Osteocyte (in vitro differentiated cells): ENCODE measurements at regions not wholly inside any gene's neighbourhood (a gene's known extent, or its start where the extent isn't known, plus 50 kb on each side); places are given as distances from the start of the nearest gene placed in this dataset.

Experiments
- DNase-seq: peaks from one replicate; pipeline ENCODE4 v3.0.0; 2021; ENCODE audit warnings: mixed read lengths; ENCODE audit not compliant: unreplicated experiment; ENCODE audit errors: extremely low spot score
- H3K27ac Mint-ChIP-seq: one replicate; pipeline ENCODE4 v1.8.0; 2021; ENCODE audit warnings: mild to moderate bottlenecking, mixed read lengths; ENCODE audit not compliant: unreplicated experiment
- H3K27me3 Mint-ChIP-seq: one replicate; pipeline ENCODE4 v1.8.0; 2021; ENCODE audit warnings: mixed read lengths; ENCODE audit not compliant: unreplicated experiment
- H3K36me3 Mint-ChIP-seq: one replicate; pipeline ENCODE4 v1.8.0; 2021; ENCODE audit warnings: mixed read lengths; ENCODE audit not compliant: unreplicated experiment
- H3K4me1 Mint-ChIP-seq: one replicate; pipeline ENCODE4 v1.8.0; 2021; ENCODE audit warnings: mixed read lengths; ENCODE audit not compliant: unreplicated experiment
- H3K4me3 Mint-ChIP-seq: one replicate; pipeline ENCODE4 v1.8.0; 2021; ENCODE audit warnings: mild to moderate bottlenecking, moderate library complexity, mixed read lengths; ENCODE audit not compliant: unreplicated experiment
- H3K9me3 Mint-ChIP-seq: one replicate; pipeline ENCODE4 v1.8.0; 2021; ENCODE audit warnings: mixed read lengths; ENCODE audit not compliant: unreplicated experiment
- TF ChIP-seq, protein P1 (sequence below): fragments of 200-600 bp; sonication (generic); IDR thresholded peaks from 2 replicates; pipeline ENCODE4 v1.5.0; 2021; ENCODE audit warnings: antibody characterized with exemption, mild to moderate bottlenecking, moderate library complexity

DNA sequence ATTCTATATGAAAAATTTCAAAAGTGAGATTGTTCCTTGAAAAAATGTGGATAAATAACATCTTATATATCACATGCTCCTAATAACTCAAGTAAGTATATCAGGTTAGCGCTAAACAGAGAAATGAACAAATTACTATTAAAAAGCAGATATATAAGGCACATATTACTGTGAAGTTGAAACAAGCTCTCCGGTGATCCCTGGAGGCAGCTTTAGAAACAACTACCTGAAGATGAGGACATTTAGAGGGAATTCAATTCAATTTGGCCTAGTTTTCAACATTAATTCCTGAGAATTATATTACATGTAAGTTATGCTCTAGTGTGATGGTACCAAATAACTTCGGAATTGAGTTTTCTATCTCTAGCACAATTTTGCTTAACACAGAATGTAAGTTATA is 1373.6 kb upstream of the SPRY2 start:
- H3K36me3 Mint-ChIP-seq: no peaks in the 10 kb centered on the region
- H3K9me3 Mint-ChIP-seq: peaks cover 5% of the 10 kb centered on the region
- no peaks in the 10 kb centered on the region for H3K4me1 Mint-ChIP-seq
- TF ChIP-seq, protein P1, sequence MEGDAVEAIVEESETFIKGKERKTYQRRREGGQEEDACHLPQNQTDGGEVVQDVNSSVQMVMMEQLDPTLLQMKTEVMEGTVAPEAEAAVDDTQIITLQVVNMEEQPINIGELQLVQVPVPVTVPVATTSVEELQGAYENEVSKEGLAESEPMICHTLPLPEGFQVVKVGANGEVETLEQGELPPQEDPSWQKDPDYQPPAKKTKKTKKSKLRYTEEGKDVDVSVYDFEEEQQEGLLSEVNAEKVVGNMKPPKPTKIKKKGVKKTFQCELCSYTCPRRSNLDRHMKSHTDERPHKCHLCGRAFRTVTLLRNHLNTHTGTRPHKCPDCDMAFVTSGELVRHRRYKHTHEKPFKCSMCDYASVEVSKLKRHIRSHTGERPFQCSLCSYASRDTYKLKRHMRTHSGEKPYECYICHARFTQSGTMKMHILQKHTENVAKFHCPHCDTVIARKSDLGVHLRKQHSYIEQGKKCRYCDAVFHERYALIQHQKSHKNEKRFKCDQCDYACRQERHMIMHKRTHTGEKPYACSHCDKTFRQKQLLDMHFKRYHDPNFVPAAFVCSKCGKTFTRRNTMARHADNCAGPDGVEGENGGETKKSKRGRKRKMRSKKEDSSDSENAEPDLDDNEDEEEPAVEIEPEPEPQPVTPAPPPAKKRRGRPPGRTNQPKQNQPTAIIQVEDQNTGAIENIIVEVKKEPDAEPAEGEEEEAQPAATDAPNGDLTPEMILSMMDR: no peak
- DNase-seq: no peak
- H3K27ac Mint-ChIP-seq: no peak overlapping the region
- no peak overlapping the region for H3K4me3 Mint-ChIP-seq
- peaks cover 3% of the 10 kb centered on the region for H3K27me3 Mint-ChIP-seq

DNA sequence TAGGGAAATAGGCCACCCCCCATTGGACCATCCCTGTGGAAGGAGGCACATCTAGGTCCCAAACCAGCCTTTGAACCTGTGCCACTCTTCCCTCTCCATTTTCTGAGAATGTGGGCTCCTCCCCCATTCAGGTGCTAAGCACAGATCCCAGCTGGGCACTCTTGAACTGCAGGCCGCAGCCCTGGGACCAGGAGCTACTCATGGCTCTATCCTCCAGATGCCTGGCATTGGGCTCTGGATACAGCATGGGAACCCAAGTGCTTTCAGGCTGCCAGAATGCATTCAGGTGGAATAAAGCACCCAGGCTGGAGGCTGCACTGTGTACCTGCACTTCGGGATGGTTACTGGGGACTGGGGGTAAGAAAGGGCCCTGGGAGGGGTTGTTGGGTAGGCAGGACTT is 1372.3 kb upstream of the SPRY2 start:
- TF ChIP-seq, protein P1: no peak
- no peak overlapping the region for H3K4me3 Mint-ChIP-seq
- peaks cover 3% of the 10 kb centered on the region for H3K27me3 Mint-ChIP-seq
- no peaks in the 10 kb centered on the region for H3K4me1 Mint-ChIP-seq
- peaks cover 5% of the 10 kb centered on the region for H3K9me3 Mint-ChIP-seq
- DNase-seq: no peak
- H3K36me3 Mint-ChIP-seq: no peaks in the 10 kb centered on the region
- H3K27ac Mint-ChIP-seq: no peak overlapping the region

- Mint-ChIP-seq H3K4me1 (no peaks in the 10 kb centered on the region), H3K4me3 (no peak overlapping the region), H3K36me3 (no peaks in the 10 kb centered on the region), H3K27ac (no peak overlapping the region), H3K27me3 (no peaks in the 10 kb centered on the region), H3K9me3 (no peaks in the 10 kb centered on the region)
- TF ChIP-seq, protein P1: no peak
- no peak for DNase-seq
Observed at GRCh38 chr13:81697826-81698225, 1356.9 kb upstream of the SPRY2 start.

DNA sequence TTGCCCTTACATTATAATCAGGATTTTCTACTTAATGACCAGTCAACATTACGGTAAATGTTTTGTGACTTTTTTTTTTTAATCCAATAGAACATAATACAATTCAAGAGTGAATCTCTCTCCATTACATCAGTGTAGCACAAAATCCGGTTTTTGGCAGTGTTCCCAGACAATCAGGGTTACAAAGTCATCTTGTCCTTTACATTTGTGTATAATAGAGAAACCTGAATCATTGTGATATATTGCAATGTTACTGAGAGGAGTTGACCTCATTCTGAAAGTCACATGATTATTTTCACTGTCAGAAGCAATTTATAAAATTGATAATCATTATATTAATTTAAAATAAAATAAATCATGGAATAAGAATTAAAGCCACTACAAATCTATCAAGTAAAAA is 1346.0 kb upstream of the SPRY2 start:
- Mint-ChIP-seq H3K27me3 (no peaks in the 10 kb centered on the region), H3K9me3 (no peaks in the 10 kb centered on the region), H3K27ac (no peak overlapping the region), H3K4me1 (no peaks in the 10 kb centered on the region), H3K4me3 (no peak overlapping the region), H3K36me3 (no peaks in the 10 kb centered on the region)
- TF ChIP-seq, protein P1: no peak
- no peak for DNase-seq

DNA sequence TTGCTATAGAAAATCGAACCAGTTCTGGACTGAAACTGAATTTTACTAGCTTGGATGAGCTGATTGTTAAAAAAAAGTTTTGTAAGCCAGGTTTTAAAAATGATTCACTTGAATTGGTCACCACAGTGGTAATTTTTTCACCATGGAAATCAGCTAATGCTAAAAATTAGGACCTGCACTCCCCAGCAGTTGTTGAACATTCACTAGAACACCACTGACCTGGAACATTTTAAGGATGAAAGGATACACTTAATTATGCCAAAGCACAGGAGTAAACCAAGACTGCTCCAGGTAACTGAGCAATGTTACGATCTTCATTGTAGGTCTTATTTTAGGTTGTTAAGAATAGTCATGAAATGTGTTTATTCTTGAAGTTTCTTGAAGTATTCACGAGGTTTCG is 1342.6 kb upstream of the SPRY2 start:
- Mint-ChIP-seq H3K27ac (no peak overlapping the region), H3K36me3 (no peaks in the 10 kb centered on the region), H3K9me3 (no peaks in the 10 kb centered on the region), H3K4me3 (no peak overlapping the region), H3K4me1 (no peaks in the 10 kb centered on the region), H3K27me3 (no peaks in the 10 kb centered on the region)
- DNase-seq: no peak
- TF ChIP-seq, protein P1: no peak
